ENCODE measurements at regions not wholly inside any gene's neighbourhood (a gene's known extent, or its start where the extent isn't known, plus 50 kb on each side); places are given as distances from the start of the nearest gene placed in this dataset.

GRCh38 chr14:64639340-64639821 is 64.8 kb upstream of the PLEKHG3 start:
- DNase-seq (ENCODE audit: low read depth, low spot score), result no peak

- DNase-seq (ENCODE audit: low read depth, low spot score), result no peak
Observed at GRCh38 chr14:64640839-64641238, 63.4 kb upstream of the PLEKHG3 start.

GRCh38 chr14:64641760-64642159 is 62.5 kb upstream of the PLEKHG3 start:
- no peak for DNase-seq (ENCODE audit: low read depth, low spot score)

- DNase-seq (ENCODE audit: low read depth, low spot score), result no peak
Observed at GRCh38 chr14:64643709-64644108, 60.5 kb upstream of the PLEKHG3 start.

GRCh38 chr14:64644629-64645028 is 59.6 kb upstream of the PLEKHG3 start:
- DNase-seq (ENCODE audit: low read depth, low spot score), result no peak

GRCh38 chr14:64645220-64645892 is 58.9 kb upstream of the PLEKHG3 start:
- DNase-seq (ENCODE audit: low read depth, low spot score), result peak; percentile 94

GRCh38 chr14:64646103-64646502 is 58.1 kb upstream of the PLEKHG3 start:
- no peak for DNase-seq (ENCODE audit: low read depth, low spot score)

GRCh38 chr14:64649383-64649998 is 54.7 kb upstream of the PLEKHG3 start:
- no peak for DNase-seq (ENCODE audit: low read depth, low spot score)

GRCh38 chr14:64653900-64654245 is 50.4 kb upstream of the PLEKHG3 start:
- no peak for DNase-seq (ENCODE audit: low read depth, low spot score)

- no peak for DNase-seq (ENCODE audit: low read depth, low spot score)
Observed at GRCh38 chr14:64654246-64654900, 49.9 kb upstream of the PLEKHG3 start.
